IMR-90 (cell line): ENCODE measurements at regions not wholly inside any gene's neighbourhood (a gene's known extent, or its start where the extent isn't known, plus 50 kb on each side); places are given as distances from the start of the nearest gene placed in this dataset.
"Not testable (repeated sequence)": the region's sequence is repeated elsewhere in the genome, so short reads cannot be mapped to it uniquely, and the experiment has no call there.

Source experiments
- BHLHE40 ChIP-seq: fragments of 150-350 bp; IDR thresholded peaks from 2 replicates; pipeline ENCODE4 v1.6.1; 2016; ENCODE audit warnings: mild to moderate bottlenecking, low read depth, low read length
- CEBPB ChIP-seq: IDR thresholded peaks from 2 replicates; pipeline ENCODE4 v1.6.1; 2012; ENCODE audit warnings: low read depth, low read length, improper control_type of control experiment
- CTCF ChIP-seq: conservative IDR thresholded peaks from 2 replicates; pipeline ENCODE4 v1.5.1; 2012; ENCODE audit warnings: mild to moderate bottlenecking, low read depth, low read length, improper control_type of control experiment
- ELK1 ChIP-seq: fragments of 150-350 bp; IDR thresholded peaks from 2 replicates; pipeline ENCODE4 v1.6.1; 2016; ENCODE audit warnings: low read depth, mild to moderate bottlenecking, low read length, moderate library complexity, borderline replicate concordance
- FOS ChIP-seq: fragments of 150-350 bp; IDR thresholded peaks from 2 replicates; pipeline ENCODE4 v1.6.1; 2016; ENCODE audit warnings: low read depth, low read length
- MAFK ChIP-seq: IDR thresholded peaks from 2 replicates; pipeline ENCODE4 v1.6.1; 2012; ENCODE audit warnings: low read depth, low read length, improper control_type of control experiment
- MAZ ChIP-seq: IDR thresholded peaks from 2 replicates; pipeline ENCODE4 v1.6.1; 2012; ENCODE audit warnings: low read depth, mild to moderate bottlenecking, low read length, improper control_type of control experiment, moderate library complexity, borderline replicate concordance
- MXI1 ChIP-seq: IDR thresholded peaks from 2 replicates; pipeline ENCODE4 v1.6.1; 2012; ENCODE audit warnings: low read depth, mild to moderate bottlenecking, low read length, moderate library complexity, borderline replicate concordance
- POLR2A ChIP-seq: IDR thresholded peaks from 2 replicates; pipeline ENCODE4 v1.6.1; 2012; ENCODE audit warnings: mild to moderate bottlenecking, low read depth, low read length
- RAD21 ChIP-seq: IDR thresholded peaks from 2 replicates; pipeline ENCODE4 v1.6.1; 2012; ENCODE audit warnings: low read length, improper control_type of control experiment
- RFX5 ChIP-seq: IDR thresholded peaks from 2 replicates; pipeline ENCODE4 v1.8.0; 2012; ENCODE audit warnings: low read depth, mild to moderate bottlenecking, low read length, moderate library complexity
- SMC3 ChIP-seq: fragments of 150-350 bp; IDR thresholded peaks from 2 replicates; pipeline ENCODE4 v1.6.1; 2016; ENCODE audit warnings: low read depth, mild to moderate bottlenecking, antibody characterized with exemption, low read length, moderate library complexity
- USF2 ChIP-seq: fragments of 150-350 bp; IDR thresholded peaks from 2 replicates; pipeline ENCODE4 v1.6.1; 2017; ENCODE audit warnings: mild to moderate bottlenecking, antibody characterized with exemption, low read length, low read depth

GRCh38 chr1:242924717-242925116 is 330.4 kb downstream of the CEP170 start:
- not testable (repeated sequence) for TF ChIP-seq RAD21, CTCF, POLR2A, MAFK, ELK1, USF2, SMC3, BHLHE40, RFX5, FOS, MXI1, CEBPB, MAZ
